OCI-LY7 (cell line): ENCODE measurements at regions not wholly inside any gene's neighbourhood (a gene's known extent, or its start where the extent isn't known, plus 50 kb on each side); places are given as distances from the start of the nearest gene placed in this dataset.

ENCODE experiments used
- BruUV-seq: library from RNA; stranded (reverse); fragments of 400-500 nt; replicated peaks from 2 replicates; lab custom pipeline; 2021; lab: Mats Ljungman, UMichigan
- CTCF ChIA-PET: fragments of 300-600 bp; sonication (Branson Sonifier 250); formaldehyde crosslinking; loops from one replicate; lab custom pipeline; 2022; ENCODE audit warnings: antibody characterized with exemption; ENCODE audit not compliant: unreplicated experiment; lab: Charles Lee
- POLR2A ChIA-PET: fragments of 300-600 bp; sonication (Branson Sonifier 250); formaldehyde crosslinking; loops from one replicate; lab custom pipeline; 2022; ENCODE audit warnings: antibody characterized with exemption; lab: Charles Lee
- DNase-seq: peaks from one replicate; pipeline ENCODE4 v3.0.0-alpha.2; 2015; ENCODE audit warnings: low spot score
- H2AFZ ChIP-seq: fragments of 200-600 bp; sonication (generic), shearing (Covaris generic); 2 replicates; pipeline ENCODE4 v1.6.1; 2014; ENCODE audit warnings: mild to moderate bottlenecking, antibody characterized with exemption, low read length, moderate library complexity
- H3K27ac ChIP-seq: fragments of 200-600 bp; sonication (generic); 2 replicates; pipeline ENCODE4 v1.5.1; 2014; ENCODE audit warnings: mixed run types, low read depth, mild to moderate bottlenecking, moderate library complexity, low read length, inconsistent platforms; ENCODE audit not compliant: poor library complexity, severe bottlenecking
- H3K36me3 ChIP-seq: fragments of 200-600 bp; sonication (generic); 2 replicates; pipeline ENCODE4 v1.6.1; 2014; ENCODE audit warnings: mild to moderate bottlenecking, antibody characterized with exemption, low read length, moderate library complexity, mixed read lengths; ENCODE audit not compliant: insufficient read depth
- H3K4me1 ChIP-seq: fragments of 200-600 bp; sonication (generic); 2 replicates; pipeline ENCODE4 v1.5.1; 2014; ENCODE audit warnings: mild to moderate bottlenecking, low read length; ENCODE audit not compliant: insufficient read depth, poor library complexity, severe bottlenecking
- H3K4me2 ChIP-seq: fragments of 200-600 bp; sonication (generic); 2 replicates; pipeline ENCODE4 v1.6.1; 2014; ENCODE audit warnings: mild to moderate bottlenecking, low read length
- H3K4me3 ChIP-seq: fragments of 200-600 bp; sonication (generic); 2 replicates; pipeline ENCODE4 v1.5.1; 2014; ENCODE audit warnings: mild to moderate bottlenecking, low read depth, low read length; ENCODE audit not compliant: poor library complexity, severe bottlenecking
- H3K79me2 ChIP-seq: fragments of 200-600 bp; sonication (generic); 2 replicates; pipeline ENCODE4 v1.6.1; 2016; ENCODE audit warnings: low read depth, mild to moderate bottlenecking, low read length, moderate library complexity, mixed read lengths; ENCODE audit not compliant: insufficient read depth
- H3K9me2 ChIP-seq: fragments of 200-600 bp; sonication (generic); 2 replicates; pipeline ENCODE4 v1.6.1; 2016; ENCODE audit warnings: mild to moderate bottlenecking, low read length, mixed read lengths; ENCODE audit not compliant: insufficient read depth
- H3K9me3 ChIP-seq: fragments of 200-600 bp; sonication (generic); 2 replicates; pipeline ENCODE4 v1.6.1; 2014; ENCODE audit warnings: mild to moderate bottlenecking, mixed run types, low read length, mixed read lengths
- H4K20me1 ChIP-seq: fragments of 200-600 bp; sonication (generic); 2 replicates; pipeline ENCODE4 v1.6.1; 2014; ENCODE audit warnings: mild to moderate bottlenecking, antibody characterized with exemption, low read length, moderate library complexity, mixed read lengths; ENCODE audit not compliant: insufficient read depth
- CTCF ChIP-seq: fragments of 200-600 bp; sonication (generic); conservative IDR thresholded peaks from 2 replicates; pipeline ENCODE4 v1.5.1; 2014; ENCODE audit warnings: mild to moderate bottlenecking, antibody characterized with exemption, low read length, moderate library complexity, mixed read lengths
- EZH2phosphoT487 ChIP-seq: fragments of 200-600 bp; sonication (generic); IDR thresholded peaks from 2 replicates; pipeline ENCODE4 v1.6.1; 2018; ENCODE audit warnings: low read depth, borderline replicate concordance, mild to moderate bottlenecking, mixed run types, antibody characterized with exemption, low read length, moderate library complexity, mixed read lengths
- intact Hi-C: fragments of 100-400 bp; cut with micrococcal nuclease; formaldehyde crosslinking; loops from one replicate; pipeline ENCODE4 v1.10.0; 2022; ENCODE audit not compliant: unreplicated experiment

GRCh38 chr11:70912226-70912840 lies 340.0 kb downstream of the SHANK2 start:
- TF ChIP-seq EZH2phosphoT487 (no peak), CTCF (no peak)
- H3K79me2 ChIP-seq: no peaks in the 10 kb centered on the region
- ChIA-PET POLR2A (interaction anchor here (0.7 kb wide), 1 partner anchor 11 kb away, joined by 3 read pairs; no protein-coding TSS in a partner anchor), CTCF (no interaction called here)
- DNase-seq: no peak
- no peaks in the 10 kb centered on the region for H3K9me2 ChIP-seq
- no peak overlapping the region for H3K27ac ChIP-seq
- H3K4me2 ChIP-seq: no peak overlapping the region
- H3K4me1 ChIP-seq: no peaks in the 10 kb centered on the region
- no peak overlapping the region for H3K4me3 ChIP-seq
- intact Hi-C loops: no loop called here
- H3K36me3 ChIP-seq: no peaks in the 10 kb centered on the region
- no peak overlapping the region for H2AFZ ChIP-seq
- H4K20me1 ChIP-seq: no peaks in the 10 kb centered on the region
- BruUV-seq: no TSS peak
- no peaks in the 10 kb centered on the region for H3K9me3 ChIP-seq

- TF ChIP-seq CTCF (no peak), EZH2phosphoT487 (no peak)
- no TSS peak for BruUV-seq
- POLR2A ChIA-PET: interaction anchor here (0.7 kb wide), 1 partner anchor 1768 kb away, joined by 3 read pairs; no protein-coding TSS in a partner anchor
Observed at GRCh38 chr11:70913715-70914231, 338.6 kb downstream of the SHANK2 start.

GRCh38 chr11:70914496-70914895 lies 337.9 kb downstream of the SHANK2 start:
- H3K36me3 ChIP-seq: no peaks in the 10 kb centered on the region

More at GRCh38 chr11:70913715-70914231, 338.6 kb downstream of the SHANK2 start:
- H3K4me3 ChIP-seq: no peak overlapping the region
- H3K27ac ChIP-seq: no peak overlapping the region
- no peaks in the 10 kb centered on the region for H3K79me2 ChIP-seq
- DNase-seq: no peak
- H2AFZ ChIP-seq: no peak overlapping the region
- intact Hi-C loops: no loop called here
- H3K4me1 ChIP-seq: no peaks in the 10 kb centered on the region
- no peaks in the 10 kb centered on the region for H4K20me1 ChIP-seq
- no peaks in the 10 kb centered on the region for H3K9me3 ChIP-seq
- no peak overlapping the region for H3K4me2 ChIP-seq
- no peaks in the 10 kb centered on the region for H3K36me3 ChIP-seq
- no peaks in the 10 kb centered on the region for H3K9me2 ChIP-seq
- CTCF ChIA-PET: no interaction called here

More at GRCh38 chr11:70914496-70914895, 337.9 kb downstream of the SHANK2 start:
- Histone ChIP-seq H3K9me2 (no peaks in the 10 kb centered on the region), H3K4me3 (no peak overlapping the region), H3K4me1 (no peaks in the 10 kb centered on the region), H2AFZ (no peak overlapping the region), H4K20me1 (no peaks in the 10 kb centered on the region), H3K4me2 (no peak overlapping the region), H3K79me2 (no peaks in the 10 kb centered on the region), H3K27ac (no peak overlapping the region), H3K9me3 (no peaks in the 10 kb centered on the region)
- BruUV-seq: no TSS peak
- intact Hi-C loops: no loop called here
- ChIA-PET CTCF (interaction anchor here (0.7 kb wide), 1 partner anchor 586 kb away, joined by 5 read pairs; no protein-coding TSS in a partner anchor), POLR2A (no interaction called here)
- no peak for TF ChIP-seq CTCF
- TF ChIP-seq EZH2phosphoT487: no peak
- no peak for DNase-seq
